ENCODE measurements at regions not wholly inside any gene's neighbourhood (a gene's known extent, or its start where the extent isn't known, plus 50 kb on each side); places are given as distances from the start of the nearest gene placed in this dataset.

DNA sequence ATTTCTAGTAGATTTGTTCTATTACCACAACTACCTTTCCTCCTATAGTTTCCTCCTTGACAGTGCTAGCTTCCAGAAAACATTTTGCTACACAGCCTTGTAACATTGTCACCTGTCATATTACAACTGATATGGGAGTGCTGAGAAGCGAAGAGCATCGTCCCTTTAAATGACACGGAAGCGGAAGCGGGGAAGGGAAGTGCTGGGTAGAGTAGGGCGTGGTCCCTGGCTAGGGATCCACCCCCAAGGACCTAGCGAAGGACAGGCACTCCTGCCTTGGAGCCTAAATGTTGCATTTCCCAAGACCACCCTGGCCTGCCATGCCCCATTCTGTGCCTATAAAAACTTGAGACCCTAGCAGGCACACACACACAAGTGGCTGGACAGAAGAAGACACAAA lies 57.4 kb upstream of the RANBP6 start:
- Histone ChIP-seq H2AFZ (ENCODE audit: low read depth, low read length) (no peak overlapping the region), H3K27me3 (ENCODE audit: insufficient read depth, low read depth, low read length) (no peaks in the 10 kb centered on the region)

DNA sequence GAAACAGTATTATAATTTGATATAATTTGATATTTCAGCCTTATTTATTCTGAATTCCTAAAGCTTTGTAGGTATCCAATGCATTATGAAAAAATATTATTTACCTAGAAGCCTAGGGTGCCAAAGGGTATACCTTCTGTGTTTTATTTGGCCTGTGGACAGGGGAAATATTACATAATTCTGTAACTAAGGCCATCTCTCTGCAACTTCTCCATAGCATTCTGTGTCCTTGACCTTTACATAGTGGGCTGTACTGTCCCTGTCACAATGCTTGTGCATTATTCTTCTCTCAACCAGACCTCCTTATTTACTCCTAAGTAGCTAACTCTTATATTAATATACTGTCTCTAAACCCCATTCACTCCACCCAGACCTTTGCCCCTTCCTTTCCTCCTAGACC lies 57.0 kb upstream of the RANBP6 start:
- Histone ChIP-seq H3K36me3 (ENCODE audit: insufficient read depth, low read length) (no peaks in the 10 kb centered on the region), H3K4me2 (ENCODE audit: low read length) (no peak overlapping the region), H3K4me3 (ENCODE audit: low read length) (no peak overlapping the region), H3F3A (ENCODE audit: insufficient read depth, low read length, poor library complexity, severe bottlenecking) (no peaks in the 10 kb centered on the region), H3K27me3 (ENCODE audit: insufficient read depth, low read depth, low read length) (no peaks in the 10 kb centered on the region), H3K9ac (ENCODE audit: low read length) (no peak overlapping the region), H4K20me1 (ENCODE audit: insufficient read depth) (no peaks in the 10 kb centered on the region), H3K79me2 (replicated peaks; ENCODE audit: insufficient read depth, low read length) (no peaks in the 10 kb centered on the region), H3K9me3 (ENCODE audit: low read length) (no peaks in the 10 kb centered on the region), H2AFZ (ENCODE audit: low read depth, low read length) (no peak overlapping the region), H3K27ac (ENCODE audit: low read length) (no peak overlapping the region), H3K9me2 (ENCODE audit: insufficient read depth, low read length) (no peaks in the 10 kb centered on the region)
- no peak for TF ChIP-seq RAD21 (conservative IDR thresholded peaks at IDR 0.05)
- no peak for TF ChIP-seq EZH2 (IDR thresholded peaks at IDR 0.05; ENCODE audit: borderline replicate concordance, insufficient read depth, low read length, poor library complexity, severe bottlenecking)
- no peak for TF ChIP-seq CTCF (IDR thresholded peaks at IDR 0.05; ENCODE audit: poor library complexity, severe bottlenecking)
- TF ChIP-seq SMC3 (conservative IDR thresholded peaks at IDR 0.05; ENCODE audit: poor library complexity), result no peak
- TF ChIP-seq POLR2AphosphoS5 (IDR thresholded peaks at IDR 0.05), result no peak
- TF ChIP-seq TAF1 (IDR thresholded peaks at IDR 0.05; ENCODE audit: low read depth), result no peak
- TF ChIP-seq EP300 (conservative IDR thresholded peaks at IDR 0.05; ENCODE audit: poor library complexity, severe bottlenecking), result no peak
- TF ChIP-seq, protein P1, sequence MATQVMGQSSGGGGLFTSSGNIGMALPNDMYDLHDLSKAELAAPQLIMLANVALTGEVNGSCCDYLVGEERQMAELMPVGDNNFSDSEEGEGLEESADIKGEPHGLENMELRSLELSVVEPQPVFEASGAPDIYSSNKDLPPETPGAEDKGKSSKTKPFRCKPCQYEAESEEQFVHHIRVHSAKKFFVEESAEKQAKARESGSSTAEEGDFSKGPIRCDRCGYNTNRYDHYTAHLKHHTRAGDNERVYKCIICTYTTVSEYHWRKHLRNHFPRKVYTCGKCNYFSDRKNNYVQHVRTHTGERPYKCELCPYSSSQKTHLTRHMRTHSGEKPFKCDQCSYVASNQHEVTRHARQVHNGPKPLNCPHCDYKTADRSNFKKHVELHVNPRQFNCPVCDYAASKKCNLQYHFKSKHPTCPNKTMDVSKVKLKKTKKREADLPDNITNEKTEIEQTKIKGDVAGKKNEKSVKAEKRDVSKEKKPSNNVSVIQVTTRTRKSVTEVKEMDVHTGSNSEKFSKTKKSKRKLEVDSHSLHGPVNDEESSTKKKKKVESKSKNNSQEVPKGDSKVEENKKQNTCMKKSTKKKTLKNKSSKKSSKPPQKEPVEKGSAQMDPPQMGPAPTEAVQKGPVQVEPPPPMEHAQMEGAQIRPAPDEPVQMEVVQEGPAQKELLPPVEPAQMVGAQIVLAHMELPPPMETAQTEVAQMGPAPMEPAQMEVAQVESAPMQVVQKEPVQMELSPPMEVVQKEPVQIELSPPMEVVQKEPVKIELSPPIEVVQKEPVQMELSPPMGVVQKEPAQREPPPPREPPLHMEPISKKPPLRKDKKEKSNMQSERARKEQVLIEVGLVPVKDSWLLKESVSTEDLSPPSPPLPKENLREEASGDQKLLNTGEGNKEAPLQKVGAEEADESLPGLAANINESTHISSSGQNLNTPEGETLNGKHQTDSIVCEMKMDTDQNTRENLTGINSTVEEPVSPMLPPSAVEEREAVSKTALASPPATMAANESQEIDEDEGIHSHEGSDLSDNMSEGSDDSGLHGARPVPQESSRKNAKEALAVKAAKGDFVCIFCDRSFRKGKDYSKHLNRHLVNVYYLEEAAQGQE (IDR thresholded peaks at IDR 0.05; ENCODE audit: borderline replicate concordance), result no peak
- no peak for TF ChIP-seq MXI1 (conservative IDR thresholded peaks at IDR 0.05; ENCODE audit: poor library complexity, severe bottlenecking)

More for the DNA sequence above, 57.4 kb upstream of the RANBP6 start:
- no peaks in the 10 kb centered on the region for H3F3A ChIP-seq (ENCODE audit: insufficient read depth, low read length, poor library complexity, severe bottlenecking)
- no peaks in the 10 kb centered on the region for H3K9me3 ChIP-seq (ENCODE audit: low read length)
- TF ChIP-seq, protein P1 (IDR thresholded peaks at IDR 0.05; ENCODE audit: borderline replicate concordance), result no peak
- TF ChIP-seq POLR2AphosphoS5 (IDR thresholded peaks at IDR 0.05) (no peak), EZH2 (IDR thresholded peaks at IDR 0.05; ENCODE audit: borderline replicate concordance, insufficient read depth, low read length, poor library complexity, severe bottlenecking) (no peak), EP300 (conservative IDR thresholded peaks at IDR 0.05; ENCODE audit: poor library complexity, severe bottlenecking) (no peak), CTCF (IDR thresholded peaks at IDR 0.05; ENCODE audit: poor library complexity, severe bottlenecking) (no peak), RAD21 (conservative IDR thresholded peaks at IDR 0.05) (no peak), SMC3 (conservative IDR thresholded peaks at IDR 0.05; ENCODE audit: poor library complexity) (no peak), MXI1 (conservative IDR thresholded peaks at IDR 0.05; ENCODE audit: poor library complexity, severe bottlenecking) (no peak), TAF1 (IDR thresholded peaks at IDR 0.05; ENCODE audit: low read depth) (no peak)
- no peak overlapping the region for H3K9ac ChIP-seq (ENCODE audit: low read length)
- H3K27ac ChIP-seq (ENCODE audit: low read length), result no peak overlapping the region
- no peaks in the 10 kb centered on the region for H3K79me2 ChIP-seq (replicated peaks; ENCODE audit: insufficient read depth, low read length)
- H3K4me3 ChIP-seq (ENCODE audit: low read length), result no peak overlapping the region
- no peaks in the 10 kb centered on the region for H4K20me1 ChIP-seq (ENCODE audit: insufficient read depth)
- H3K9me2 ChIP-seq (ENCODE audit: insufficient read depth, low read length), result no peaks in the 10 kb centered on the region
- no peak overlapping the region for H3K4me2 ChIP-seq (ENCODE audit: low read length)
- no peaks in the 10 kb centered on the region for H3K36me3 ChIP-seq (ENCODE audit: insufficient read depth, low read length)
